Uterus (tissue), 2 donors: ENCODE measurements at regions not wholly inside any gene's neighbourhood (a gene's known extent, or its start where the extent isn't known, plus 50 kb on each side); places are given as distances from the start of the nearest gene placed in this dataset.

Source experiments
- CTCF ChIP-seq, 4 experiments: fragments of 200-600 bp in 2 of 4; fragments of 450-650 bp in 2 of 4; sonication (generic) in 2 of 4; IDR thresholded peaks; one replicate each; pipeline ENCODE4 v1.5.1; 2016 to 2019; ENCODE audit warnings: antibody characterized with exemption in 4 of 4, mild to moderate bottlenecking in 2 of 4, moderate library complexity in 1 of 4
- POLR2A ChIP-seq, 2 donors: fragments of 450-650 bp; IDR thresholded peaks; one replicate each; pipeline ENCODE4 v1.6.1; 2016; ENCODE audit warnings: antibody characterized with exemption in 2 of 2, mild to moderate bottlenecking in 1 of 2, moderate library complexity in 1 of 2

DNA sequence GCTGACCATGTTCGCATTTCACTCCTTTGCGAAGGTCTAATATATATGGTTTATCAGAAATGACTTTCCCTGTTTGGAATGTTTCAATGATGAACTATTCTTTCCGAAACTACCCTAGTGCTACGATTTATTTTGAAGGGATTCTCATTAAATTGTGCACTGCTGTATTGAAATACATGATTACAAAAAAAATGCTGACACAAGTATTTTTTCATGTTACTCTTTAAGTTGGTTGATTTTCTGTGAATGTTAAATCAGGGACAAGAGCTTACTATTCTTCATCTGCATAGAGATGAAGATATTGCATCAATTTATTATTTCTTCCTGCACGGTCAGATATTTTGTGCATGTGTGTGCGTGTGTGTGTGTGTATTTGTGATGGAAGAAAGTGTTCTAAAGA, 731.5 kb upstream of the AGA start:
- no peak for TF ChIP-seq CTCF (IDR thresholded peaks at IDR 0.05)
- TF ChIP-seq POLR2A (IDR thresholded peaks at IDR 0.05): no peak
